Activated gamma-delta T cell (primary cell): ENCODE measurements at regions not wholly inside any gene's neighbourhood (a gene's known extent, or its start where the extent isn't known, plus 50 kb on each side); places are given as distances from the start of the nearest gene placed in this dataset.

Source experiments
- DNase-seq: peaks from one replicate; lab custom pipeline; 2025; lab: John Stamatoyannopoulos, UW

DNA sequence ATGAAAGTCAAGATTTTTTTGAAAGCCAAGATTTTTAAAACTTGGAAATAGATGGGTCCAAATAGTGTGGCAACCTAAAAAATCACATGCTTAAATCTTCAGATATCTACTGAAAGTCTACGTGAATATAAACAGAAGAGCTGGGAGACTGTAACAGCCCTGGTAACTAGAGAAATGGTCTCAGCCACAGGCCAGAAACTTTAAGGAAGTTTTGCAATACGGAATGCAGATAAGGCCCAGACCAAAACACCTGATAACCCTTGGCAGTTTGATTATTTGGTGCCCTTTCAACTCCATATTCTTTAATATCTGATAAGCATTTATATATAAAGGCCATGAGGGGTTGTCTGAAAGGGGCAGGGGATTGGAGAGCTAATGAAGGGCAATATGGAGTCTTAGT, 537.3 kb upstream of the TGFBR2 start:
- no peak for DNase-seq

DNA sequence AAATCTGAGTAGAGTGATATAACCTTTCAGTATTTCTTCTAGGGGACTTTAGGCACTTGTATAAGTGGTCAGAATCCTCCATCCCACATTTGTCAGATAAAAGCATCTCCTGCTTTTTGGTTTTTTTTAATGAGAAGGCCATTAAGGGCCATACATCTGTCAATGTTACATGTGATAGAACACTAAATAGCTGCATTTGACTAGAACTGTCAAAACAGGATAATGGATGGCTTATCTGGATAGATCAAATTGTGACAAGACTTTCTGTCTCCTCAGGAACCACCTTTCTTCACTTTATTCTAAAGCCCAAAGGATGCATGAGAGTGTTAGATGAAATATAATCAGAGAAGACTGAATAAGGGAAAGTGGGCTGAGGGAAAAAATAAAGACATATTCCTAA, 533.4 kb upstream of the TGFBR2 start:
- DNase-seq, result no peak

DNA sequence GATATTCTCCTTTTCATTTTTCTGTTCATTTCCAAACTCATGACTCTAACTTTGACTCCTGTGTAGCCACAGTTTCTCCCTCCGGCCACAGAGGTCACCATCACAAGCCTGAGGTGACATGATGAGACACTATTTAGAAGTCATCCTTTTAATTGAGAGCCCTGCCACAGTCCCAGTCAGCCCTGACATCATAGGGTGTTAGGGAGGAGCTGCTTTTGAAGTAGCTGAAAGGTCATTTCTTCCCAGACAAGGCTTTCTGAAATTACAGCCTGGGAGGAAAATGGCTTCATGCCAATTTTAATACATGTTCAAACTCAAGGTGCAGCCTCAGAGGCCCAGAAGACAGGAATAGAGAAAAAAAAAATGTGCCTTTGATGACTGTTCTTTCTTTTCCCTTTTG, 532.8 kb upstream of the TGFBR2 start:
- DNase-seq, result no peak

DNA sequence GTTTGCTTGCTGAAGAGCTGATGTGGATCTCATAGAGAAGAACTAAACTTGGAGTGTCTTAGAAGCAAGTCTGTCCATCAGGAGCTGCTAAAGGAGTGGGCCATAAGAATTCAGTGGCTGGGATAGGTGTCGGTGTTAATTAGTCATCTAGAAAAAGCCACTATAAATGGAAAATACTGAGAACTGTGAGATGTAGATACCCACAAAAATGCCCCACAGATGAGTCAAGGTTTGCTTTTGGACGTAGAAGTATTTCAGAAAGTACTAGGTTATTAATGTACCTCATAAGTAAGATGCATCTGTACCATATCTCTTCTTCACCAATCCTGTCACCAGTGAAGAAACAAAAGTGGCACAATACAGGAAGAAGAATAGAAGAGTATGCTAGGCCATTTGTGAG, 530.9 kb upstream of the TGFBR2 start:
- DNase-seq, result no peak

DNA sequence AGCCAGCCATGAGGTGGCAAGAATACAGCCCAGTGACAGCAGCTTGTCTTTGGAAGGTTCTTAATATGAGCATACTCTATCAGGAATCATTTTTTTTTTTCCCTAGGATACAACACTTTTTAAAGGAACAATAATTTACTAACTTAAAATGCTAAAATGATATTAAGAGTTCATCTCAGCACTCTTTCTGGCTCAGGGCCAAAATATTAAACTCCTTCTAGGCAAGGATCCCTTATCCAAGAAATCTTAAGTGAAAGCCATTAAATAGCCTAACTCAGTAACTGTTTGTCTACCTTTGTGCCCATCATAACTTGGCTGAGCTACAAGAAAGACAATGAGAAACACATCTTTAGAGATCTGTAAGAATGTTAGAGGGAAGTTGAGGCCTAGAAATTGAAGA, 529.5 kb upstream of the TGFBR2 start:
- DNase-seq, result no peak

DNA sequence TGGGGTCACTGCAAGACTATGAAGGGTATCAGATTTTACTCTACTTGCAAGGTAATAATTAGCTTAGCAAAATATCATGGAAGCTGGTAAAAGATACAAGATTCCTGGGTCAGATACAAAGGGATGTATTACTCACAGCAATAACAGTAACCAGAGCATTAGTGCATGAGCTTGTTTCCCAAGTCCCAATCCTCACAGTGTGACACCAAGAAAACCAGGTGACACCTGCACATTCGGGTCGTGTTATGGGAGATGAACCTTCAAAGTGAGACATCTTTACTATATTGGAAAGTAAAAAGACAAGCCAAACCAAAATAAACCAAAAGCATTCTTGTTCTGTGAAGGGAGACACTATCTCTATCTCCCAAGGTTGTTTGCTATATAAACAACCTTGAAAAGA, 528.7 kb upstream of the TGFBR2 start:
- DNase-seq, result no peak

DNA sequence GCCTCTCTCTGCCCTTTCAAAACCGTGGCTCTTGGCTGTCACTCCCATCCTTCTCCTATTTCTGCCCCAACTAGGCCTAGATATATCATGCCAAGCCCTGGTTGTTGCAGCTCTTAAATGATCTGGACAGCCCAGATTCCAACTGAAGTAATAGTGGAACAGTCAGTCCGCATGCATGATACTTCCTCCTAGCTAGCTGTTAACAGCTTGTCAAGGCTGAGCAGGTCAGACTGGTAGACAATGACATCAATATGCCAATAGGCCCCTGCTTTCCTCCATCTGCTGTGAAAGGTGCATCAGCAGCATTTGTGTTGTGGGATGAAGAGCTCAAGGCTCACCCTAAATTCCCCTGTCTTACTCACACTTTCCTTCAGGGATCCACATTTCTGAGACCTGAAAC, 527.7 kb upstream of the TGFBR2 start:
- no peak for DNase-seq

DNA sequence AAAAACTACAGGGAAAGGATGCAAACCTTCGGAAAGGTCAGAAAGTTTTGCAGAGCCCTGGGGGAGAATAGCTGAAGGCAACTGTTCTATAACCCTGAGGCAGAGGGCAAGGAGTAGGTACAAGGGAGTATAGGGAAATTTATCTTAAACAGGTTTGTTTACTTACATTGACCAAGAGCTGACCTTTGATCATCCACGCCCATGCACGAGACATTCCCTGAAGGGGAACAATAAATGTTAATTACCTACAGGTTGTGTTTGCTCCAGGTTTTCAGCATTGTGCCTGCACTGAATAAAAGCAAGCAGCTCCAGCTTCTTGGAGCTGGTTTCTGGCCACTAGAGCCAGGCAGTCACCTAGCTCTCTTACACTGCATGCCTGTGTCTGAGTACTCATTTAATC, 524.5 kb upstream of the TGFBR2 start:
- DNase-seq, result no peak

DNA sequence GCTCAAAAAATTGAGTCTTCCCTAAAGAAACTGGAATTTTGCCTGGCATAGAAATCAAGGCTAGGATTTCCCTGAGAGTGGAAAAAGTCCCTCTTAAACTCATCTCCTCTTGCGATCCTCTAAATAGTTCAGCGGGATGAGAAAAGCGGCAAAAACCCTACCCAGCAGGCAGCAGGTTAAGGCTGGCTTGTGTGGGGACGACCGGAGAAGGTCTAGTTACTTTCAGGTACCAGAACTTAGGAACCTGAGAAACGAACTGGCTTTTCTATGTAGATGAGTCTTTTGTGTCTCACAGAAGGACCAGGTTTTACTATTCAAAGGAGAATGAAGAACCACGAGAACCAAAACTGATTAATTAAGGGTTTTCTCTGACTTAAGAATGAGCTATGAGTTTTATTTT, 523.7 kb upstream of the TGFBR2 start:
- DNase-seq, result no peak

DNA sequence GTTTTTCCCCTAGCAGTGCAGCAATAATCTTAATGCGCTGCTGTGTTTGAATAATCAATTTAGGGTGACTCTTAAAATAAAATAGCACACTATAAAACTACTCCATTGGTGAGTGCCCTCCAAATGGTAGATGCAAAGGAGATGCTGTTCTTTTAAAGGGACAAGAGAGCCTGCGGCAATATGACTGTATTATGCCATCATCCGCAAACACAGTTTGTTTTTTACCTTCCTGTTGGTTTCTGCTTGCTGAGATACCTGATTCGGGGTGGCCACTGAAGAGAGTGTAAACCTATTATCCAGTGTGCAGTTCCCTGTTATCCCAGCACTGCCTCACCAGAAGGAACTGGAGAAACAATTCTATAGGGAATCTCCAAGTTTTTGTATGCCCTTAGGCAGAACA, 523.1 kb upstream of the TGFBR2 start:
- no peak for DNase-seq

DNA sequence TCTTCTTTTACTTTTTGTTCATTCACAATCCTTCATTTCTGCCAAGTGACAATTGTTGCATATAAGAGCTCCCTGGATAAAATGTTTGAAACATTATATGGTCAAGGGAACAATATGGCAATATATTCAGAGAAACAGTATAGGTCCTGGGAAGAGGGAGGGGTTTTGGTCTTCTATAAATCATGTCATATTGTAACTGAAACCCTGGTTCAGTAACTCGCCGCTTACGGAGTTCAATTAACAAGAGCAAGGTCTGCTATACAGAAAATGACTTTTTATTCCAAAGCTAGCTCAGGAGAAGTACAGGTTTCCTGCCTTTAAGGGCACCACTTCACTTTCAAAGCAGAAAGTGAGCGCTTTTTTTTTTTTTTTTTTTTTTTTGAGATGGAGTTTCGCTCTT, 522.1 kb upstream of the TGFBR2 start:
- no peak for DNase-seq

DNA sequence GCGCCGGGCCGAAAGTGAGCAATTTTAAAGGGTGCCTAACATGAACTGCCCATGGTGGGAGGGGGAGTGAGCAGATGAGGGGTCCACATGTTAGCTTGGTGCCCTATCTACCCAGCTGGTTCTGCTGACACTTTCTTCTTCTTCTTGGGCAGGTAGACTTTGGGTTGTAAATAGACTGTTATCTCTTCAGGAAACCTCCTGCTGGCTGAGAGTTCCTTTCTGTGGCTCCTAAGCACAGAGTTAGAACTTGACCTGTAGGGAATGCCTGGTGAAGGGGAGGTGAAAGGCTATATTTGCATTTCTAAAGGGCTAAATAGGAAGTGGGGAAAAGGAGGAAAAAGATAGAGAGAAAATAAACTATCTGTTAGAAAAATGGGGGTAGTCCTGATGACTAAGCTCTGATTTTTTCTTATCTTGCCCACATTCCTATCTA, 521.4 kb upstream of the TGFBR2 start:
- no peak for DNase-seq

DNA sequence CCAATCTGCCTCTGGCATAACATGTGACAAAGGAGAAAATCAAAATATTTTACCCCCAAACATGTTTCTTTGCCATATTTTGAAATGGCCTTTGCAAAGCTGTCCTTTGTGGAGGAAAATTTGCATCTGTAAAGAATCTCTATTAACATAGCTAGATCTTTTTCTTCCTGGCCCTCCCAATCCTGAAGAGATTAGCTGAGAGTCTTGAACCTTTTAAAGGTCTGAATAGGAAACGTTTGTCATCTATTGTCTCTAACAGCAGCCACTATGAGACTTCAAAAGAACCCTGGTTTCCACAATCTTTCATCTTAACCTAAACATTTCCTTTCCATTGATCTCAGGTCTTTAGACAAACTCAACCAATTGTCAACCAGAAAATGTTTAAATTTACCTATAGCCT, 520.9 kb upstream of the TGFBR2 start:
- DNase-seq, result no peak

DNA sequence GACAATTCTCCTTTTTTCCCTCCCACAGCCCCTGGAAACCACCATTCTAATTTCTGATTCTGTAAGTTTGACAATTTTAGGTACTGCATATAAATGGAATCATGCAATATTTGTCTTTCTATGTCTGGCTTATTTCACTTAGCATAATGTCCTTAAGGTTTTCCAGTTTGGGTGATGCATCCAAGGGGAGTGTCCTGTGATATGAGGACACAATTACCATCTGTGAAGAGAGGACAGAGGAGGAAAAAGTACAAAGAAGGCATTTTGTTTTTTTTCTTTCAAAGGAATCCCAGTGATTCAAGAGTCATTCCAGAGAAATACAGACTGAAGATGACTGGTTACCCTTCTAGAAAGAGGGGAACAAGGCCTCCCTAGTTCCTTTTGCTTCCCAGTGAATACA, 514.7 kb upstream of the TGFBR2 start:
- DNase-seq, result no peak

DNA sequence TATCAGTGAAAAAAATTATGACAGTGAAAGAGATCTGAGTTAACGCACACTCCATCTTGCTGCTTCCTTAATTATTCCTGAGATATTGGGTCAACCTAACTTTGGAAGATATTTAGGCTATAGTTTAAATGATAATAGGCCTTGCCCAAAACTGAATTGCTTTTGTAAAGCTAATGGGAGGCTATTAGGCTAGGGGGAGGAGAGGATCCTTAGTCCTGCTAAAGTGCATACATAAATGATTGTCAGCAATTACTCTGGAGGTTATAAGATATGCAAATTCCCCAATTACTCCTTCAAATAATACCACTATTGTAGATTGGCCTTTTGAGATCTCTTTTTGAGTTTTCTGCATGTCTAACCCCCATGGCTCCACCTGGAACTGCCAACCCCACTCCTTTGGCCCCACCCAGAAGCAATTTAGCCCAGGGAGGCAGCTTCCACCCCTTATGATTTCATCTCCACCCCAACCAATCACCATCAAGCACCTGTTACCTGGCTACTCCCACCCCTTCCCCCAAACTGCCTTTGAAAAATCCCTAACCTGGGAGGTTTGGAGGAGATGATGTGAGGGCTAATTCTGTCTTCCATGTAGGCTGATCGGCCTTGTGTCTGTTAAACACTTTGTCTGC, 509.3 kb upstream of the TGFBR2 start:
- no peak for DNase-seq

DNA sequence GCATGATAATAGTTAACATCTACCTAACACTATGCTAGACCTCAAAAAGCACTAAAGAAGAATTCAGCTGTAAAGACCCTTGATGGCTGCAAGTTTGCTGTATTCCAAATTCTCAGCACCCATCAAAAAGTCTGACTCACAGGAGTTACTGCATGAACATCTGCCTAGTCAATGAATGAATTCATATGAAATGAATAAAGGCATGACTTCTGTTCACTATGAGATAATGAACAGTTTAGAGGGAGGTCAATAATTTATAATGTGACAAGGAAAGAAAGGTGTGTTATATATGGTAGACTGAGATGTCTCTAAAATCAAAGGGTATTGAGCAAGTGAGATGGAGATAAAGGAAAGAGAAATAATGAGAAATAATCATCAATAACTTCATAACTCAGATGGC, 508.2 kb upstream of the TGFBR2 start:
- no peak for DNase-seq

DNA sequence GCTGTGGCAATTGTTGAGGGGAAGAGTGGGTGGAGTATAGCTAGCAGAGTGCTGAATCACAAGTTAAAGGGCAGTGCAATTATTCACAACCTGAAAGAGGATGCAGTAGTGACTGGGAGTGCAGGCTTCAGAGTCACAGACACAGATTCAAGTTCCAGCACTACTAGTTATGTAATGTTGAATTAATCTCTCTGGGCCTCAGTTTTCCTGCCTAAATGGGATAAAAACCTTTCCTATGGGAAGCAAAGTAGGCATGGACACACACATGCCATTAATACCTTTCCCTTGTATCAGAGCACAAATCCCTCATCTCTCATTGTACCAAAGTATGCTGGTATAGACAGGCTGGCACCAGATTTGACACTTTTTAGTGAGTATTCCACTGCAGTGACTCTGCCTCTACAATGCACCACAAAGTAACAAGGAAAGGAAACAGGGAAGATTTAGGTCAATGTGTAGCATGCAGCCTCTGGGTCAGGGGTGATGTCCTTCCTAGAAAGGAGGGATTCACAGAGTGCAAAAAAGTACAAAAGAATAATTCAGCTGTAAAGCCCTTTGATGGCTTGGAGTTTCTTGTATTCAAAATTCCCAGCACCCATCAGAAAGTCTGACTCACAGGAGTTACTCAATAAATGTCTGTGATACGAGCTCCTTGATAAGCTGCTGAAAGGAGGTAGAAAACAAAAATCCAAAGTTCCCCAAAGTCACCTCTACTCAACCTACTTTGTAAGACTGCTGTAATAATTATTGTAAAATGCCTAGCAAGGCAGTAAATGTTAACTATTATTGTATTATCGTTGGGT, 507.5 kb upstream of the TGFBR2 start:
- DNase-seq, result no peak

DNA sequence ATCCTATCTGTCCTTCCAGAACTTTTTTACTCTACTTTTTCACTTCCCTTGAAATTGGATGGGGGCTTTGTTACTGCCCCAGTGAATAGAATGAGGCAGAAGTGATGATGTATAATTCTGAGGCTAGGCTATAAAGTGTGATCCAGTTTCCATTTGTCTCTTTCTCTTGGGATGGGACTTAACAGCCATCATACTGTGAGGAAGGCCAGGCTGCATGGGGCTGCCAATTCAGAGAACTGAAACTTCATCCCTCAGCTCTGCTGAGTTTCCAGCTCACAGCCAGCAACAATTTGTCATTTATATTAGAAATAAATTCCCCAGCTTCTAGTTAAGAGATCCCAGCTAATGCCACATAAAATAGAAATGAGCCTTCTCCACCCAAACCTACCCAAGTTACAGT, 504.0 kb upstream of the TGFBR2 start:
- DNase-seq, result no peak

DNA sequence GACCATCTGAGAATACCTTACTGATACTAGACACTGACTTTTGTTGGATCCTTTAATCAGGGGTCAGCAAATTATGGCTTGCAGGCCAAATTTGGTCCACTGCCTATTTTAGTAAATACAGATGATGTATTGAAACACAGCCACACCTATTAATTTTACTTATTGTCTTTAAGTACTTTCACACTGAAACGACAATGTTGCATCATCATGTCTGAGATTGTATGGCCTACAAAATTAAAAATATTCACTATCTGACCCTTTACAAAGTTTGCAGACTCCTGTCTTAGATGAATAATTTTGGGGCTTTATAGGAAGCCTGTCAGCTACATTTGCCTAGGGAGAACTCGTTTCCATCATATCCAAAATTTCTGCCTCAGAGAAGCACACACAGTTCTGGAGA, 503.2 kb upstream of the TGFBR2 start:
- no peak for DNase-seq

DNA sequence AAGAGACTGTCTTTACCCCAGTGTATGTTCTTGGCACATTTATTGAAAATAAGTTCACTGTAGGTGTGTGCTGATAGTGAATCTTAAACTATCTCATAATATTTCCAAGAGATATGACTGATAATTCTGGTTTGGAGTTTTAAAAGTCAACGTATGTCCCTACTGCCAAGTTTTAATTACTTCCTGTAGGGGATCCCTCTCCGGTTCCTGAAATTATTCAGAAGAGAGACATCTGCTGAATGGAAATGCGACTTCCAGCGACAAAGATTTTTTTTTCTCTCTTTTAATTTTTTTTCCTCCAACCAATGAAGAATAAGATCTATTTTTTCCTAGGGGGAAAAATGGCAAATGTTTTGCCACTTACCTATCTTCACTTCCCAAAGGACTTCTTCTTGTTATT, 498.9 kb upstream of the TGFBR2 start:
- no peak for DNase-seq

DNA sequence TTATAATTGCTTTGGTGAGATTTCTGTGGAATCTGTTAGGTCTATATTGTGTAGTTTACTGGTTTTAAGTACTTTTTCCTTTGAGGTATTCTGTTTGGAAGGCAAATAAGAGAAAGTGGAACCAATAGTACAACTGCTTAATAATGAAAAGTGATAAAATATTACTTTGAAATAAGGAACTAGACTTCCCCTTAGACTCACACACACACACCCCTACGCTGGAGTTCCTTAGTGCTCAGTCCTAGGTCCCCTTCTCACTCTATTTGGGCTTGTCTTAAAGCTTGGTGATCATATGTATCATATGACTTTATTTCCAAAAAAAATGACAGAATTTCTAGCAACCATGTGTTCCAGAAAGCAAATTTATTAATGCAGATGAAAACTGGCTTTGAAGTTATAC, 494.0 kb upstream of the TGFBR2 start:
- no peak for DNase-seq

DNA sequence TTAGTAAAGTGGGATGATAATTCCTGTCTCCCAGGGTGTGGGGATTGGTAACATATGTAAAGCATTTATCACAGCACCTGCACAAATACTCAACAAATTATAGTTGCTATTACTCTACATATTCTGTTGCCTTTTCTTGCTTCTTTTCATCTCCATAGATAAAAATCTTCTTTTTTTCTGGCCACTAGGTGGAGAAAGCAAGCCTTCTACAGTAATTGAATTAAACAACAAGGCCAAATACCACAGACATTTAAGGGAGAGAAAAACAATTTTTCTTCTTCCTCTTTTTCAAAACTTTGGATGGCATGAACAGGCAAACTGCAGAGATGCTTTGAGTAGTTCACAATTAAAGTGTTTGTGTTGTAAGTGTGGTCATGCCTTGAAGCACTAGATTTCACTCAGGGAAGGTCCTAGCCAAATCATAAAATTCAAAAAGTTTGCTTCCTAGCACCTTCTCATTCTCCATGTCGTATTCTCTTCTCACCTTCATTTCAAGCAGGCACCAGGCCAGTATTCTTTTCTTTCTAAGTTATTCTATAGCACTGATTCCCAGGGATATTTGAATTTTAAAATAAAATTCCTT, 493.4 kb upstream of the TGFBR2 start:
- no peak for DNase-seq

DNA sequence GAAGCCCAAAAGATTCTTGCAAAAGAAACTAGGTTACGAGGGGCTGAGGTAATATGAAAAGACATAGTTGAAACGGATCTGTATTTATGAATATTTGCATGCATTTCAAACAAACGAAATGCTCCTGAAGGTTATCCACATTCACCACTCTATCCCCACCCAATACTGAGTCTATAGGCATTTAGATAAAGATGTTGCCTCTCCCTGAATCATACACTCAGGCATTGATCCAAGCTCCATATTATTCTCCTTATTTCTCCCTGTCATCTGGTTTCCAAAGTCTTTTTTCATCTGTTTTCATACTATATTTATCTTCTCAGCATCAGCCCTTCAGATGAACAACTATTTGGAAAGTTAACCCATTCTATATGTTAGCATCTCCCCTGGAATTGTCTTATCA, 492.5 kb upstream of the TGFBR2 start:
- no peak for DNase-seq

DNA sequence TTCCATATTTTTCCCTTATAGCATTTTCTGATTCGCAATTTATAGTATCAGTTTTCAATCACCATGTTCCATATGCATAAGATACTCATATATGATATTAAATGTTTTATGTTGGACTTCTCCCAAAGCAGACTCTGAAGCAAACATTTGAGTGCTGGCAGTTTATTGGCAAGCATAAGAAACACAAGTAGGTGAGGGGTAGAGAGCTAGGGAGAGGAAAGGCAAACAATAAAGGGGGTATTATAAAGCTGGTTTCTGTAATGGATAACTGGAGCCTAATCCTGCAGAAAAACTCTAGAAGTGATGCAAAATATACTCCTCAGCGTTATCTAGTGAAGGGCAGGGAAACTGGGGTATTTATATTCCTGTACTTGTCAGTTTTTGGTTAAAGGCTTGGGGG, 491.5 kb upstream of the TGFBR2 start:
- DNase-seq, result no peak
